Mononuclear cell (primary cell): ENCODE measurements at regions not wholly inside any gene's neighbourhood (a gene's known extent, or its start where the extent isn't known, plus 50 kb on each side); places are given as distances from the start of the nearest gene placed in this dataset.

Experiments used
- H3K27me3 ChIP-seq: 2 replicates; pipeline ENCODE4 v1.6.0; 2011; ENCODE audit warnings: low read length, control low read depth; ENCODE audit not compliant: insufficient read depth
- H3K4me1 ChIP-seq: 2 replicates; pipeline ENCODE4 v1.5.1; 2011; ENCODE audit warnings: mild to moderate bottlenecking, low read length, control low read depth; ENCODE audit not compliant: insufficient read depth
- H3K4me3 ChIP-seq: 2 replicates; pipeline ENCODE4 v1.5.1; 2011; ENCODE audit warnings: mild to moderate bottlenecking, low read length, moderate library complexity
- H3K9me3 ChIP-seq: 2 replicates; pipeline ENCODE4 v1.5.1; 2011; ENCODE audit warnings: low read depth, mild to moderate bottlenecking, control low read depth, low read length

DNA sequence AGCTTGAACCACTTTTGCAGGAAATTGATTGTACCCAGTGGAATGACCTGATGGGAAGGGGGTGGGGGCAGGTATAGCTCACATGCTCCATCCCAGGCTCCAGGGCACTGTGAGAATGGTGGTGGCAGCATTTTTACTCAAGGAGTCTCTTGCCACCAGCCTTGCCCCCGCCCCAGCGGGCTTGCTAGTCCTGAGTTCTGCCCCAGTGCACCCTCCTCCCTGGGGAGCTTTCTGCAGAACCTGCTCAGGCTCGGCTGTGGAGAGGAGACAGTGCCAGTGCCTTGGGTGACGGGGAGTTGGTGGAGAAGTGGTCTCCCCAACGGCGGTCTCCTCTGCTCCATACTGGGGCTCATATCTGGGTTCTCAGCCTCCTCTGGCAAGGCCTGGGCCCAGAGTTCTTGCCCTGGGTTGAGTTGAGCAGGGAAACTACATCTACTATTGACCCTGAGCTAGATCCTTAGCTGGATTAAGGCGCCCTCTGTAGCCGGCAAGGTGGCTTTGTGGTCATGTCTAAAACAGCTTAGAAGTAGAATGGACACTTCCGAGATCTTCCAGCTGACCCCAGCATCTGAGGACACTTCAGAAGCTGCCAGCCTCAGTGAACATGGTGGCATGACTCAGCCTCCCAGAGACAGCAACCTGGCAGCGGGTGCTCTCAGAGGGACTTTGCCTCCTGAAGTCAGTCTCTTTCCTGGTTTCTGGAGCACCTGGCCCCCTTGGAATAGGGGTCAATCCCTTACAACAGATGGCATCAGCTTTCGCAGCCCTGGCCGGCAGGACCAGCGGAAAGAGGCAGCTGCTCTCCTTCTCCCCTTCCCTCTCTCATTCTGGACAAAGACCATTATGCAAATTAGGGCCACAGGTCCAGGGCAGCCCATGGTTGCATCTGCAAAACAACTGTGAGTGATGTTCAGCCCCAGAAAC lies 363.4 kb upstream of the MKI67 start:
- H3K27me3 ChIP-seq, result no peaks in the 10 kb centered on the region
- no peaks in the 10 kb centered on the region for H3K9me3 ChIP-seq
- no peaks in the 10 kb centered on the region for H3K4me1 ChIP-seq
- H3K4me3 ChIP-seq, result no peak overlapping the region

DNA sequence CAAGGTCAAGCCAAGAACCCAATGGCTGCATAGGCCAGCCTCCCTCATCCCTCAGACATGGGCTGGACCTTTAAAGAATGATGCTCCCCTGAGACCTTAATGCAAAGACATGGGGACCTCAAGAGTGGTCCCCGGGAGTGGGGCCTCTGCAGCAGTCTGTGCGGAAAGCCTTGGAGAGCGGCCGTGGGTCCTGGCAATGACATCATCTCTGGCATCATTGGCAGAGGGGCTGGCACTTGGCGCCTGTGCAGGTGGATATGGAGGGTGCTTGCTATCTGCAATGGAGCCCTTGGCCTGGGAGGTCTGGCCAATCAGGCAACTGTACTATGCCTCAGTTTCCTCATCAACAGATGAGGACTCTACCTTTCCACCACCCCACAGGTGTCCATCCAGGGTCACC lies 365.5 kb upstream of the MKI67 start:
- Histone ChIP-seq H3K27me3 (no peaks in the 10 kb centered on the region), H3K4me3 (no peak overlapping the region), H3K9me3 (no peaks in the 10 kb centered on the region), H3K4me1 (no peaks in the 10 kb centered on the region)

DNA sequence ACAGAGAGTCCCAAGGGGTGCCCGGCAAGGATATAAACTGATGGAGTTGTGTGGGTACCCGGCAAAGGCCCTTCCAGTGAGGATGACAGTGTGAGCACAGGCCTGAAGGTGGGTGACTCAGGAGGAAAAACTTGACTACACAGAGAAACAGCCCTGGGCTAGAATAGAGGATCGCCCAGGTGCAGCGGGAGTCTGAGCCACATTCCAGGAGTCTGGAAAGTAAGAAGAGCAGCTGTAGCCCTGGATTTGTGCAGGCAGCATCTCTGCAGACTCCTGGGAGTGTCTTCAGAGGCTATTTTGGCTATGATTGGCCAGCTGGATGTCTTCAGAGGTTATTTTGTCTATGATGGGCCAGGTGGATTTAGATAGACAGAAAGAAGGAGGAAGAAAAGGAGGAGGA lies 367.6 kb upstream of the MKI67 start:
- H3K27me3 ChIP-seq, result no peaks in the 10 kb centered on the region
- no peaks in the 10 kb centered on the region for H3K4me1 ChIP-seq
- no peak overlapping the region for H3K4me3 ChIP-seq
- no peaks in the 10 kb centered on the region for H3K9me3 ChIP-seq

GRCh38 chr10:128494665-128495064 lies 368.4 kb upstream of the MKI67 start:
- Histone ChIP-seq H3K27me3 (no peaks in the 10 kb centered on the region), H3K4me1 (no peaks in the 10 kb centered on the region), H3K9me3 (no peaks in the 10 kb centered on the region), H3K4me3 (no peak overlapping the region)

DNA sequence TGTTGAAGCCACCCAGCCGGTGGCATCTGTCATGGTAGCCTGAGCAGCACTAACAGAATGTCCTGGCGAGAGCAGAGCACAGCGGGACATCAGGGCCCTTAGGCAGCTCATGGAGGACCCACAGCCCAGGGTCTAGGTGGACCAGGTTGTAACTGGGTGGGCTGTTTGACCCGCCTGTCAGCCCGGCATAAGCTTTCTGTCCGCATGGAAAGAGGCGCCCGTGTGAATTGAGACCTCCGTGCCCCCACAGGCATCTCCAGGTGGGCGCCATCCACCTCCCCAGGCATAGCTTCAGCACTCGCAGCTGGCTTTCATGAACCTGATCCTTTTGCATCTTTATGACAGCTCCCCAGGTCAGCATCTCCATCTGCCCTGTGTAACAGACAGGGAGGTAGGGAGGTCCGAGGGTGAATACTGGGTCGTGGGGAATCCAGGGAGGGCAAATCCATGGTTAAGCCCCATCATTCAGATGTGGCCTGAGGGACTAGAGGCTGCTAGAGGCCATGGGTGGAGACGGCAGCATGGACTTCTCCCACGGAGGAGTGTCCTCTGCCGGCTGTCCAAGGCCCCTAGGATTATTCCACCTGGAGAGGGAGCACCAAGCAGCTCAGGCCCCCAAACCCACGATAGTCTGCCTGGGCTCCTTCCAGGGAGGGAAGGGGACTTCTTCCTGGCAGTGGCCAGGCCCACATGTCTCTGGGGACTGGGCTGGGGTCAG lies 371.6 kb upstream of the MKI67 start:
- no peak overlapping the region for H3K4me3 ChIP-seq
- H3K27me3 ChIP-seq, result no peaks in the 10 kb centered on the region
- no peaks in the 10 kb centered on the region for H3K4me1 ChIP-seq
- H3K9me3 ChIP-seq, result no peaks in the 10 kb centered on the region

DNA sequence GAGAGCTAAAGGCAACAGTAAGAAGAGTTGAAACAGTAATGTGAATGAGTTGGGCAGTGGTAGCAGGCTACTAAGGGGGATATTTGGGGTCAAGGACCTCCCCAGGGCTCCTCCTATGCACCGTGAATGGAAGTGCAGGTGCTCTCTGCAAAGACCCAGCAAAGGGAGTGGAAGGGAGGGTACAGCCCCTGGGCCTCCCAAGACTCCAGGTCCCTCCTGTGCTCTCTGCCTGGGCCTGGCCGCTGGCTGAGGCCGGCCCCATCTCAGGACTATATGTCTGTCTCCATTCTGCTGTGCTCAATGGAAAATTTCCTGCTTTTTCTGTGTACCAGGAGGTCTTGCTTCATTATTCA lies 372.1 kb upstream of the MKI67 start:
- no peak overlapping the region for H3K4me3 ChIP-seq
- no peaks in the 10 kb centered on the region for H3K27me3 ChIP-seq
- H3K4me1 ChIP-seq, result no peaks in the 10 kb centered on the region
- no peaks in the 10 kb centered on the region for H3K9me3 ChIP-seq

GRCh38 chr10:128498746-128499145 lies 372.5 kb upstream of the MKI67 start:
- no peak overlapping the region for H3K4me3 ChIP-seq
- no peaks in the 10 kb centered on the region for H3K27me3 ChIP-seq
- H3K9me3 ChIP-seq, result no peaks in the 10 kb centered on the region
- H3K4me1 ChIP-seq, result no peaks in the 10 kb centered on the region

DNA sequence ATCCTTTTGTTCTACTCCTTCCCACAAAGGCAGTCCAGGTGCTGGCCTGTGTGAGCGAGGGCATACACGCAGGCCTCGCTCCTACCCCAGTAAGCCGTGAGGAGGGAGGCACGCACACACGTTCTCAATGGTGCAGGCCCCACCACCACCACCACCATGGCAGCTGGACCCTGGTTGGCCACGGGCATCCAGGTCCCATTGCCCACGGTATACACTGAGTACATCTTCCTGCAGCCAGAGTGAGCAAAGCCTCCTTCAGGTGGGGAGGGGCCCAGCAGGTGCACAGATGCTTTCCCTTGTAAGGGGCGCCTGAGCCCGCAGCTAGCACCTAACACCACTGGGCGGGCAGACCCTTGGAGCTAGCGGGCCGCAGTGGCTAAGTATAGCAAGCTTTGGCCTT lies 373.3 kb upstream of the MKI67 start:
- H3K4me3 ChIP-seq, result no peak overlapping the region
- no peaks in the 10 kb centered on the region for H3K9me3 ChIP-seq
- H3K27me3 ChIP-seq, result no peaks in the 10 kb centered on the region
- H3K4me1 ChIP-seq, result no peaks in the 10 kb centered on the region

GRCh38 chr10:128499956-128500355 lies 373.7 kb upstream of the MKI67 start:
- H3K4me1 ChIP-seq, result no peaks in the 10 kb centered on the region
- H3K27me3 ChIP-seq, result no peaks in the 10 kb centered on the region
- no peaks in the 10 kb centered on the region for H3K9me3 ChIP-seq
- H3K4me3 ChIP-seq, result no peak overlapping the region

GRCh38 chr10:128500642-128501041 lies 374.4 kb upstream of the MKI67 start:
- H3K27me3 ChIP-seq, result no peaks in the 10 kb centered on the region
- H3K9me3 ChIP-seq, result no peaks in the 10 kb centered on the region
- H3K4me1 ChIP-seq, result no peaks in the 10 kb centered on the region
- H3K4me3 ChIP-seq, result no peak overlapping the region

DNA sequence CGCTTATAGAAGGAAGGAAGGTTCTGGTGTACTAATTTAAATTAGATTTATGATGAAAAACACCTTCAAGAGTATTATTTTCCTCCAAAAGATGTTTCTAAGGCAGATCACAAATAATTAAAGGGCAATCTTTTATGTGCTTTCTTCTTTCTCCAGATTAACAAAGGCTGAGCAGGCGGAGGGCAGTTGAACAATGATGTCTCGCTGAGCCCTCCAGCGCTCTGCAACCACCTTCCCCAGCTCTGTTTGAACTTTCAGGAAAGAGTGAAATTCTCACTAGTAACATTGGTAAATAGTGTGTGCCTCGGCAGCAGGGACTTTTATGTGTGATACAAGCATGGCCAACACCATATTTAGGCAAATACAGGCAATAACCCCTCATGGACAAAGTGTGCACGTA lies 379.1 kb upstream of the MKI67 start:
- H3K4me1 ChIP-seq, result no peaks in the 10 kb centered on the region
- H3K4me3 ChIP-seq, result no peak overlapping the region
- H3K27me3 ChIP-seq, result no peaks in the 10 kb centered on the region
- no peaks in the 10 kb centered on the region for H3K9me3 ChIP-seq

GRCh38 chr10:128506423-128506822 lies 380.2 kb upstream of the MKI67 start:
- Histone ChIP-seq H3K4me3 (no peak overlapping the region), H3K9me3 (no peaks in the 10 kb centered on the region), H3K27me3 (no peaks in the 10 kb centered on the region), H3K4me1 (no peaks in the 10 kb centered on the region)

DNA sequence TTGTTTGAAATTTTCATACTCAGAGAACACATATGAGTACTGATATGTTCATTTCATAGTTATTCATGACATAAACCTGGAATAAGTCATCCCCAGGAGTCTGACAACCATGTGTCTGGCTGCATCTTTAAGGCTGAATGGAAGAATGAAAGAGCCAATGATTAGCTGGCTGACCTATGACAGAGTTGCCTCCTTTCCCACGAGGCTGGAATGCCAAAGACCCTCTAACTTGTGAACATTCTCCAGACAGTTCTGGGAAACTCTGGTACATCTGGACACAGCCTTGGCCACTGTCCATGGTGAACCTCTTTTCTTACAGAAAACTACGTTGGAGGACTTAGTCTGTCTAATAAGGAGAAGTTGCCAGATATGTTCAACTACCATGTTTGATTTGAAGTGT lies 380.8 kb upstream of the MKI67 start:
- Histone ChIP-seq H3K4me3 (no peak overlapping the region), H3K4me1 (no peaks in the 10 kb centered on the region), H3K9me3 (no peaks in the 10 kb centered on the region), H3K27me3 (no peaks in the 10 kb centered on the region)

GRCh38 chr10:128511284-128511683 lies 385.1 kb upstream of the MKI67 start:
- H3K9me3 ChIP-seq, result no peaks in the 10 kb centered on the region
- no peak overlapping the region for H3K4me3 ChIP-seq
- H3K27me3 ChIP-seq, result no peaks in the 10 kb centered on the region
- no peaks in the 10 kb centered on the region for H3K4me1 ChIP-seq

DNA sequence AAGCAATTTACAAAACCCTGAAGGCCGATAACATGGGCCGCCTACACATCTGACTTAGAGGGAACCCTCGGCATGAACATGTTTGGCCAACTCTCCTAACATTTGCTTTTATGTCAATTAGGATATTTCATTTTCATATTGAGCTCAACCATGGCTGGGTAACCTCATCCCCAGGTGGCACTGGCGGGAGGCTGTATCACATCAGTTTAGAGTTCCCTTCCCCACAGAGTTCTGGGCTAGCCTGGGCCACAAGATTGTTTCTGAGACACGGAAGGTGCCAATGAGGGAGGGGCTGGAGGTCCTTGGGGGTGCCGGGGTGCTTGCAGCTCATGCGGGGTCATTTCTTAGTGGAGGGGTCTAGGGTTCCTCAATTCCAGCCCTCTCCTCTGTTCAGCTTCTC lies 386.5 kb upstream of the MKI67 start:
- no peaks in the 10 kb centered on the region for H3K9me3 ChIP-seq

GRCh38 chr10:128514536-128514935 lies 388.3 kb upstream of the MKI67 start:
- no peaks in the 10 kb centered on the region for H3K27me3 ChIP-seq
- H3K9me3 ChIP-seq, result no peaks in the 10 kb centered on the region
- H3K4me1 ChIP-seq, result no peaks in the 10 kb centered on the region
- no peak overlapping the region for H3K4me3 ChIP-seq

More for the DNA sequence above, 386.5 kb upstream of the MKI67 start:
- Histone ChIP-seq H3K4me1 (no peaks in the 10 kb centered on the region), H3K27me3 (no peaks in the 10 kb centered on the region), H3K4me3 (no peak overlapping the region)
